SK-N-SH (cell line): ENCODE measurements at regions not wholly inside any gene's neighbourhood (a gene's known extent, or its start where the extent isn't known, plus 50 kb on each side); places are given as distances from the start of the nearest gene placed in this dataset.
"Not testable (repeated sequence)": the region's sequence is repeated elsewhere in the genome, so short reads cannot be mapped to it uniquely, and the experiment has no call there.

Experiments
- CTCF ChIA-PET: fragments of 300-600, 350-600 bp; formaldehyde crosslinking; extraction: SDS; loops from one replicate; lab custom pipeline; 2021; lab: Yijun Ruan, JAX
- POLR2A ChIA-PET: fragments of 350-600 bp; sonication (Branson Sonifier 250); formaldehyde crosslinking; extraction: SDS; loops from one replicate; lab custom pipeline; 2020; ENCODE audit warnings: antibody characterized with exemption, inconsistent platforms; lab: Yijun Ruan, JAX
- DNase-seq: peaks from one replicate; pipeline ENCODE4 v3.0.0; 2012
- H2AFZ ChIP-seq: fragments of 200-600 bp; sonication (generic); 2 replicates; pipeline ENCODE4 v1.8.1; 2016; ENCODE audit warnings: antibody characterized with exemption, mild to moderate bottlenecking, low read depth
- H3F3A ChIP-seq: fragments of 200-600 bp; sonication (generic); replicated peaks from 2 replicates; pipeline ENCODE3; 2016; ENCODE audit warnings: antibody characterized with exemption, mild to moderate bottlenecking; ENCODE audit not compliant: insufficient read depth
- H3K27ac ChIP-seq, 2 experiments: fragments of 200-500 bp in 1 of 2; fragments of 200-600 bp in 1 of 2; sonication (Bioruptor generic) in 1 of 2; sonication (generic), shearing (Covaris generic) in 1 of 2; 2 replicates each; pipeline versions ENCODE4 v1.5.1 to v1.6.1; 2014 to 2016; ENCODE audit warnings: low read depth in 2 of 2, inconsistent platforms in 1 of 2, low read length in 1 of 2, mild to moderate bottlenecking in 1 of 2, mixed read lengths in 1 of 2
- H3K27me3 ChIP-seq: fragments of 200-600 bp; sonication (generic), shearing (Covaris generic); 2 replicates; pipeline ENCODE4 v1.6.1; 2016; ENCODE audit warnings: mixed run types; ENCODE audit not compliant: insufficient read depth
- H3K36me3 ChIP-seq, 2 experiments: fragments of 200-500 bp in 1 of 2; fragments of 200-600 bp in 1 of 2; sonication (Bioruptor generic) in 1 of 2; sonication (generic) in 1 of 2; replicated peaks in 1 of 2; 2 replicates each; pipeline versions ENCODE3 to v1.5.1; 2014 to 2016; ENCODE audit warnings: low read length in 1 of 2, mild to moderate bottlenecking in 1 of 2; ENCODE audit not compliant: insufficient read depth in 2 of 2, control insufficient read depth in 1 of 2
- H3K4me1 ChIP-seq, 2 experiments: fragments of 200-500 bp in 1 of 2; fragments of 200-600 bp in 1 of 2; sonication (Bioruptor generic) in 1 of 2; sonication (generic), shearing (Covaris generic) in 1 of 2; 2 replicates each; pipeline versions ENCODE4 v1.5.1 to v1.6.1; 2014 to 2016; ENCODE audit warnings: low read depth in 1 of 2, low read length in 1 of 2, mixed run types in 1 of 2; ENCODE audit not compliant: insufficient read depth in 2 of 2, control insufficient read depth in 1 of 2
- H3K4me2 ChIP-seq: fragments of 200-600 bp; sonication (generic), shearing (Covaris generic); 2 replicates; pipeline ENCODE4 v1.6.1; 2017; ENCODE audit warnings: mixed run types
- H3K4me3 ChIP-seq, 2 experiments: fragments of 200-500 bp in 1 of 2; fragments of 200-600 bp in 1 of 2; sonication (Bioruptor generic) in 1 of 2; sonication (generic), shearing (Covaris generic) in 1 of 2; 2 replicates each; pipeline versions ENCODE4 v1.5.1 to v1.8.1; 2014 to 2016; ENCODE audit warnings: low read depth in 2 of 2, inconsistent platforms in 1 of 2, low read length in 1 of 2, mild to moderate bottlenecking in 1 of 2, mixed read lengths in 1 of 2, moderate library complexity in 1 of 2
- H3K79me2 ChIP-seq: fragments of 200-600 bp; sonication (generic); 2 replicates; pipeline ENCODE4 v1.8.1; 2017; ENCODE audit warnings: mild to moderate bottlenecking; ENCODE audit not compliant: insufficient read depth
- H3K9ac ChIP-seq: fragments of 200-600 bp; sonication (generic); 2 replicates; pipeline ENCODE4 v1.6.1; 2017; ENCODE audit warnings: mixed run types
- H3K9me2 ChIP-seq: fragments of 200-600 bp; sonication (generic); 2 replicates; pipeline ENCODE4 v1.6.1; 2017; ENCODE audit warnings: mixed run types
- H3K9me3 ChIP-seq: fragments of 200-600 bp; sonication (generic); 2 replicates; pipeline ENCODE4 v1.6.1; 2017; ENCODE audit warnings: mixed run types, mild to moderate bottlenecking, moderate library complexity
- H4K20me1 ChIP-seq: fragments of 200-600 bp; sonication (generic); 2 replicates; pipeline ENCODE4 v1.6.1; 2017; ENCODE audit warnings: mild to moderate bottlenecking, mixed run types; ENCODE audit not compliant: insufficient read depth
- EP300 ChIP-seq, 2 experiments: IDR thresholded peaks; 2 replicates each; pipeline versions ENCODE4 v1.4.0 to v1.6.1; 2012; ENCODE audit warnings: borderline replicate concordance in 1 of 2, low read depth in 1 of 2, low read length in 1 of 2
- EZH2phosphoT487 ChIP-seq: fragments of 200-600 bp; sonication (generic); IDR thresholded peaks from 2 replicates; pipeline ENCODE4 v1.6.1; 2017; ENCODE audit warnings: low read depth, mixed run types, mild to moderate bottlenecking, antibody characterized with exemption, moderate library complexity, borderline replicate concordance
- FOSL2 ChIP-seq: IDR thresholded peaks from 2 replicates; pipeline ENCODE4 v1.4.0; 2012; ENCODE audit warnings: low read depth, mild to moderate bottlenecking, moderate library complexity, borderline replicate concordance
- FOXM1 ChIP-seq: IDR thresholded peaks from 2 replicates; pipeline ENCODE4 v1.4.0; 2012; ENCODE audit warnings: low read depth, mild to moderate bottlenecking
- GATA2 ChIP-seq: sonication (generic); formaldehyde crosslinking; IDR thresholded peaks from 2 replicates; pipeline ENCODE4 v1.5.0; 2020; ENCODE audit warnings: mild to moderate bottlenecking, missing genetic modification reagents
- JUND ChIP-seq: IDR thresholded peaks from 2 replicates; pipeline ENCODE4 v1.4.0; 2012
- MEF2A ChIP-seq: IDR thresholded peaks from 2 replicates; pipeline ENCODE4 v1.4.0; 2012; ENCODE audit warnings: low read depth, borderline replicate concordance
- NRF1 ChIP-seq: IDR thresholded peaks from 2 replicates; pipeline ENCODE4 v1.6.1; 2012; ENCODE audit warnings: low read depth, mild to moderate bottlenecking, low read length
- POLR2AphosphoS5 ChIP-seq: IDR thresholded peaks from 2 replicates; pipeline ENCODE4 v1.6.1; 2012; ENCODE audit warnings: low read depth, low read length
- RXRA ChIP-seq: IDR thresholded peaks from 2 replicates; pipeline ENCODE4 v1.4.0; 2012; ENCODE audit warnings: low read depth, mild to moderate bottlenecking, borderline replicate concordance
- SIN3A ChIP-seq: IDR thresholded peaks from 2 replicates; pipeline ENCODE4 v1.6.1; 2012; ENCODE audit warnings: low read depth, mild to moderate bottlenecking, low read length, moderate library complexity, borderline replicate concordance
- SMC3 ChIP-seq: IDR thresholded peaks from 2 replicates; pipeline ENCODE4 v1.6.1; 2012; ENCODE audit warnings: low read depth, low read length, improper control_type of control experiment
- TAF1 ChIP-seq: IDR thresholded peaks from 2 replicates; pipeline ENCODE4 v1.6.1; 2012; ENCODE audit warnings: low read depth, mild to moderate bottlenecking, low read length, moderate library complexity, borderline replicate concordance
- TCF12 ChIP-seq: IDR thresholded peaks from 2 replicates; pipeline ENCODE4 v1.4.0; 2012
- WGBS: methylation state at CpG from one replicate; pipeline ENCODE4 v1.1.6; 2017; ENCODE audit warnings: low lambda C conversion rate; 5-methylcytosine and 5-hydroxymethylcytosine counted together
- TF ChIP-seq, protein P1 (sequence below): IDR thresholded peaks from 2 replicates; pipeline ENCODE4 v1.4.0; 2012; ENCODE audit warnings: low read depth, borderline replicate concordance
- TF ChIP-seq, protein P2 (sequence below): fragments of 150-350 bp; IDR thresholded peaks from 2 replicates; pipeline ENCODE4 v1.6.1; 2017; ENCODE audit warnings: antibody characterized with exemption, low read length, low read depth, borderline replicate concordance
- TF ChIP-seq, protein P3 (sequence below): fragments of 200-600 bp; sonication (generic); IDR thresholded peaks from 2 replicates; pipeline ENCODE4 v1.6.1; 2017; ENCODE audit warnings: antibody characterized with exemption, mild to moderate bottlenecking, moderate library complexity
- TF ChIP-seq, protein P4 (sequence below): IDR thresholded peaks from 2 replicates; pipeline ENCODE4 v1.6.1; 2012; ENCODE audit warnings: mild to moderate bottlenecking, low read depth, low read length, moderate library complexity

DNA sequence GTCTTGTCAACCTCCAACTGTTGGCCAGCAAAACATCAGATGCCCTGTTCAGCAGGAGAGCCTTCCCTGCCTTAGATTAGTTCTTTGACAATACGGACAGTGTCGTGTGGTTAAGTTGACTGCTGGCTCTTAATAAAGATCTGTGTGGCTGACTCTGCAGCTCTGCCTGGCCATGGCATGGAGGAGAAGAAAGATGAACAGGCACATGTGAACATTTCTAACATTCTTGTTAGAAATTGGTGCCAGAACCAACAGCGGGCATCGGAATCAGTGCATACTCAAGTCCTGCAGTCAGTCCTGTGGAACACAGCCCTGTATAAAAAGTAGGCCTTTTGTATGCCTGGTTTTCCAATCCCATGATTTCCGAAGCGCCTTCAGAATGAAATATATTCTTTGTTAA is 455.6 kb downstream of the POM121L12 start (continued):
- TF ChIP-seq, protein P1, sequence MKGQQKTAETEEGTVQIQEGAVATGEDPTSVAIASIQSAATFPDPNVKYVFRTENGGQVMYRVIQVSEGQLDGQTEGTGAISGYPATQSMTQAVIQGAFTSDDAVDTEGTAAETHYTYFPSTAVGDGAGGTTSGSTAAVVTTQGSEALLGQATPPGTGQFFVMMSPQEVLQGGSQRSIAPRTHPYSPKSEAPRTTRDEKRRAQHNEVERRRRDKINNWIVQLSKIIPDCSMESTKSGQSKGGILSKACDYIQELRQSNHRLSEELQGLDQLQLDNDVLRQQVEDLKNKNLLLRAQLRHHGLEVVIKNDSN = no peak
- no peak for TF ChIP-seq RXRA
- TF ChIP-seq GATA2 (CRISPR knock-in tag) = no peak
- no peak for TF ChIP-seq NRF1

DNA sequence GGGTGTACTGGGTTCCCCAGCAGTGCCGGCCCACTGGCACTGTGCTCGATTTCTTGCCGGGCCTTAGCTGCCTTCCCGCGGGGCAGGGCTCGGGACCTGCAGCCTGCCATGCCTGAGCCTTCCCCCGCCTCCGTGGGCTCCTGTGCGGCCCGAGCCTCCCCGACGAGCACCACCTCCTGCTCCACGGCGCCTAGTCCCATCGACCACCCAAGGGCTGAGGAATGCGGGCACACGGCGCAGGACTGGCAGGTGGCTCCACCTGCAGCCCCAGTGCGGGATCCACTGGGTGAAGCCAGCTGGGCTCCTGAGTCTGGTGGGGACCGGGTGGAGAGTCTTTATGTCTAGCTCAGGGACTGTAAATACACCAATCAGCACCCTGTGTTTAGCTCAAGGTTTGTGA is 459.7 kb downstream of the POM121L12 start:
- H3F3A ChIP-seq, H2AFZ ChIP-seq, POLR2A ChIA-PET, H3K4me2 ChIP-seq, H3K9me3 ChIP-seq, H3K9me2 ChIP-seq, DNase-seq, H3K27me3 ChIP-seq, H3K4me3 ChIP-seq, H3K4me1 ChIP-seq, CTCF ChIA-PET, H3K27ac ChIP-seq, H3K36me3 ChIP-seq, H3K79me2 ChIP-seq, H3K9ac ChIP-seq, H4K20me1 ChIP-seq: not testable (repeated sequence)
- 46% methylated on average over 7 of the region's 20 CpGs for WGBS

DNA sequence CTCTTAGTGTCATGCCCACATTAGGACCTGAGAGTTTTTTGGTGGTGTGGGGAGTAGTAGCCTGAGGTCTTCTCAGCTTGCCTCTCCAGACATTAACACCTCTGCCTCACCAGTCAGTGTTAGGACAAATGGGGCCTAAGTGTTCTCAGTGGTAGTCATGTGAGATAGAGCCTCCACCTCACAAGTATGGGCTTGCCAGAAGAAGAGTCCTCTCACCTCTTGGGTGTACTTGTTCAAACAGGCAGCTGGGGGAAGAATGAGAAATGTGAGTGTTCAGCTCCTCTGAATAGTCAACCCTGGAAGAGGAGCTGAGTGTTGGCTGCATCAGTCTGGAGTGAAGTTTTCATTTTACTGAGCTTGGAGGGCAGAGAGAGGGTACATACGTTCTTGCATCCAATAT is 464.6 kb downstream of the POM121L12 start:
- no peak overlapping the region for H3K4me2 ChIP-seq
- no peak overlapping the region for H3K4me3 ChIP-seq
- H3K36me3 ChIP-seq = no peaks in the 10 kb centered on the region
- H2AFZ ChIP-seq = no peak overlapping the region
- ChIA-PET POLR2A (no interaction called here), CTCF (no interaction called here)
- 17% methylated on average over 1 of the region's 1 CpG for WGBS
- TF ChIP-seq, protein P2, sequence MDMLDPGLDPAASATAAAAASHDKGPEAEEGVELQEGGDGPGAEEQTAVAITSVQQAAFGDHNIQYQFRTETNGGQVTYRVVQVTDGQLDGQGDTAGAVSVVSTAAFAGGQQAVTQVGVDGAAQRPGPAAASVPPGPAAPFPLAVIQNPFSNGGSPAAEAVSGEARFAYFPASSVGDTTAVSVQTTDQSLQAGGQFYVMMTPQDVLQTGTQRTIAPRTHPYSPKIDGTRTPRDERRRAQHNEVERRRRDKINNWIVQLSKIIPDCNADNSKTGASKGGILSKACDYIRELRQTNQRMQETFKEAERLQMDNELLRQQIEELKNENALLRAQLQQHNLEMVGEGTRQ = no peak
- TF ChIP-seq TCF12 = no peak
- TF ChIP-seq, protein P3, sequence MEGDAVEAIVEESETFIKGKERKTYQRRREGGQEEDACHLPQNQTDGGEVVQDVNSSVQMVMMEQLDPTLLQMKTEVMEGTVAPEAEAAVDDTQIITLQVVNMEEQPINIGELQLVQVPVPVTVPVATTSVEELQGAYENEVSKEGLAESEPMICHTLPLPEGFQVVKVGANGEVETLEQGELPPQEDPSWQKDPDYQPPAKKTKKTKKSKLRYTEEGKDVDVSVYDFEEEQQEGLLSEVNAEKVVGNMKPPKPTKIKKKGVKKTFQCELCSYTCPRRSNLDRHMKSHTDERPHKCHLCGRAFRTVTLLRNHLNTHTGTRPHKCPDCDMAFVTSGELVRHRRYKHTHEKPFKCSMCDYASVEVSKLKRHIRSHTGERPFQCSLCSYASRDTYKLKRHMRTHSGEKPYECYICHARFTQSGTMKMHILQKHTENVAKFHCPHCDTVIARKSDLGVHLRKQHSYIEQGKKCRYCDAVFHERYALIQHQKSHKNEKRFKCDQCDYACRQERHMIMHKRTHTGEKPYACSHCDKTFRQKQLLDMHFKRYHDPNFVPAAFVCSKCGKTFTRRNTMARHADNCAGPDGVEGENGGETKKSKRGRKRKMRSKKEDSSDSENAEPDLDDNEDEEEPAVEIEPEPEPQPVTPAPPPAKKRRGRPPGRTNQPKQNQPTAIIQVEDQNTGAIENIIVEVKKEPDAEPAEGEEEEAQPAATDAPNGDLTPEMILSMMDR = no peak
- TF ChIP-seq POLR2AphosphoS5 = no peak
- TF ChIP-seq FOSL2 = no peak
- no peak for TF ChIP-seq JUND
- TF ChIP-seq, protein P1 = no peak
- no peak for TF ChIP-seq GATA2 (CRISPR knock-in tag)
- no peak for TF ChIP-seq NRF1
- TF ChIP-seq, protein P4, sequence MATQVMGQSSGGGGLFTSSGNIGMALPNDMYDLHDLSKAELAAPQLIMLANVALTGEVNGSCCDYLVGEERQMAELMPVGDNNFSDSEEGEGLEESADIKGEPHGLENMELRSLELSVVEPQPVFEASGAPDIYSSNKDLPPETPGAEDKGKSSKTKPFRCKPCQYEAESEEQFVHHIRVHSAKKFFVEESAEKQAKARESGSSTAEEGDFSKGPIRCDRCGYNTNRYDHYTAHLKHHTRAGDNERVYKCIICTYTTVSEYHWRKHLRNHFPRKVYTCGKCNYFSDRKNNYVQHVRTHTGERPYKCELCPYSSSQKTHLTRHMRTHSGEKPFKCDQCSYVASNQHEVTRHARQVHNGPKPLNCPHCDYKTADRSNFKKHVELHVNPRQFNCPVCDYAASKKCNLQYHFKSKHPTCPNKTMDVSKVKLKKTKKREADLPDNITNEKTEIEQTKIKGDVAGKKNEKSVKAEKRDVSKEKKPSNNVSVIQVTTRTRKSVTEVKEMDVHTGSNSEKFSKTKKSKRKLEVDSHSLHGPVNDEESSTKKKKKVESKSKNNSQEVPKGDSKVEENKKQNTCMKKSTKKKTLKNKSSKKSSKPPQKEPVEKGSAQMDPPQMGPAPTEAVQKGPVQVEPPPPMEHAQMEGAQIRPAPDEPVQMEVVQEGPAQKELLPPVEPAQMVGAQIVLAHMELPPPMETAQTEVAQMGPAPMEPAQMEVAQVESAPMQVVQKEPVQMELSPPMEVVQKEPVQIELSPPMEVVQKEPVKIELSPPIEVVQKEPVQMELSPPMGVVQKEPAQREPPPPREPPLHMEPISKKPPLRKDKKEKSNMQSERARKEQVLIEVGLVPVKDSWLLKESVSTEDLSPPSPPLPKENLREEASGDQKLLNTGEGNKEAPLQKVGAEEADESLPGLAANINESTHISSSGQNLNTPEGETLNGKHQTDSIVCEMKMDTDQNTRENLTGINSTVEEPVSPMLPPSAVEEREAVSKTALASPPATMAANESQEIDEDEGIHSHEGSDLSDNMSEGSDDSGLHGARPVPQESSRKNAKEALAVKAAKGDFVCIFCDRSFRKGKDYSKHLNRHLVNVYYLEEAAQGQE = no peak
- TF ChIP-seq MEF2A = no peak
- TF ChIP-seq SIN3A = no peak
- TF ChIP-seq EZH2phosphoT487 = no peak
- TF ChIP-seq EP300 (IDR thresholded peaks at IDR 0.05; ENCODE audit: borderline replicate concordance in 1 of 2, low read depth in 1 of 2, low read length in 1 of 2) = no peak
- no peak for TF ChIP-seq SMC3
- TF ChIP-seq FOXM1 = no peak
- TF ChIP-seq TAF1 = no peak
- no peaks in the 10 kb centered on the region for H4K20me1 ChIP-seq
- DNase-seq = no peak
- H3K9me3 ChIP-seq = no peaks in the 10 kb centered on the region; the same call in 1 of the 2 replicates
- no peaks in the 10 kb centered on the region for H3K27me3 ChIP-seq
- no peak overlapping the region for H3K27ac ChIP-seq
- no peak overlapping the region for H3K9ac ChIP-seq
- no peaks in the 10 kb centered on the region for H3K4me1 ChIP-seq
- no peaks in the 10 kb centered on the region for H3F3A ChIP-seq
- H3K9me2 ChIP-seq = no peaks in the 10 kb centered on the region; the same call in 1 of the 2 replicates
- no peaks in the 10 kb centered on the region for H3K79me2 ChIP-seq
